Lower lobe of right lung (tissue), 2 donors: ENCODE measurements at regions not wholly inside any gene's neighbourhood (a gene's known extent, or its start where the extent isn't known, plus 50 kb on each side); places are given as distances from the start of the nearest gene placed in this dataset.

Experiments
- ATAC-seq, 2 donors: fragments of 200-7000 bp; cut with Tn5 transposase; one replicate each; pipeline ENCODE4 v1.9.1; 2020 to 2022; ENCODE audit warnings: mild to moderate bottlenecking in 2 of 2, moderate library complexity in 2 of 2
- DNase-seq: peaks from one replicate; pipeline ENCODE4 v3.0.0-alpha.2; 2020
- H3K27ac ChIP-seq: fragments of 200-600 bp; one replicate; pipeline ENCODE4 v1.8.0; 2022
- H3K27me3 ChIP-seq: fragments of 200-600 bp; one replicate; pipeline ENCODE4 v1.8.0; 2022; ENCODE audit warnings: low read depth
- H3K36me3 ChIP-seq: fragments of 200-600 bp; one replicate; pipeline ENCODE4 v1.8.0; 2022; ENCODE audit warnings: mild to moderate bottlenecking
- H3K4me1 ChIP-seq: fragments of 200-600 bp; one replicate; pipeline ENCODE4 v1.8.0; 2022
- H3K4me3 ChIP-seq: fragments of 200-600 bp; one replicate; pipeline ENCODE4 v1.8.0; 2022; ENCODE audit warnings: mild to moderate bottlenecking
- H3K9me3 ChIP-seq: fragments of 200-600 bp; one replicate; pipeline ENCODE4 v1.8.0; 2022
- CTCF ChIP-seq: fragments of 200-600 bp; IDR thresholded peaks from one replicate; pipeline ENCODE4 v1.8.0; 2022; ENCODE audit warnings: antibody characterized with exemption, mild to moderate bottlenecking
- intact Hi-C: fragments of 100-400 bp; cut with DNase I; formaldehyde crosslinking; loops from one replicate; pipeline ENCODE4 v1.11.0; 2022
- donor health status: DM: no; HTN: yes; CAD: no; lungs with severe emphysema.

- Histone ChIP-seq H3K4me3 (no peak overlapping the region), H3K4me1 (no peaks in the 10 kb centered on the region), H3K27ac (no peak overlapping the region), H3K36me3 (no peaks in the 10 kb centered on the region), H3K9me3 (no peaks in the 10 kb centered on the region), H3K27me3 (no peaks in the 10 kb centered on the region)
- ATAC-seq (no peak), DNase-seq (no peak)
- TF ChIP-seq CTCF, result no peak
- intact Hi-C loops, result no loop called here
Measured at GRCh38 chr4:111718763-111719559, 426.3 kb upstream of the FAM241A start.

GRCh38 chr4:111720866-111721265 is 424.4 kb upstream of the FAM241A start:
- no peak for DNase-seq
- H3K27me3 ChIP-seq, result no peaks in the 10 kb centered on the region
- H3K4me1 ChIP-seq, result no peaks in the 10 kb centered on the region
- TF ChIP-seq CTCF, result no peak
- no peak overlapping the region for H3K27ac ChIP-seq
- no peaks in the 10 kb centered on the region for H3K9me3 ChIP-seq
- H3K4me3 ChIP-seq, result no peak overlapping the region
- intact Hi-C loops, result no loop called here
- no peak for ATAC-seq
- no peaks in the 10 kb centered on the region for H3K36me3 ChIP-seq

- H3K36me3 ChIP-seq, result no peaks in the 10 kb centered on the region
- no peak for TF ChIP-seq CTCF
- ATAC-seq (no peak), DNase-seq (no peak)
- no peak overlapping the region for H3K4me3 ChIP-seq
- no peaks in the 10 kb centered on the region for H3K4me1 ChIP-seq
- no peaks in the 10 kb centered on the region for H3K9me3 ChIP-seq
- no peak overlapping the region for H3K27ac ChIP-seq
- intact Hi-C loops, result no loop called here
- no peaks in the 10 kb centered on the region for H3K27me3 ChIP-seq
Measured at GRCh38 chr4:111722213-111722720, 423.0 kb upstream of the FAM241A start.

- Histone ChIP-seq H3K9me3 (no peaks in the 10 kb centered on the region), H3K4me1 (no peaks in the 10 kb centered on the region), H3K27ac (no peak overlapping the region), H3K4me3 (no peak overlapping the region), H3K27me3 (no peaks in the 10 kb centered on the region), H3K36me3 (no peaks in the 10 kb centered on the region)
- ATAC-seq, result no peak
- TF ChIP-seq CTCF, result no peak
- no peak for DNase-seq
- intact Hi-C loops, result no loop called here
Measured at GRCh38 chr4:111736516-111736915, 408.7 kb upstream of the FAM241A start.

- no peaks in the 10 kb centered on the region for H3K27me3 ChIP-seq
Measured at GRCh38 chr4:111744847-111745246, 400.4 kb upstream of the FAM241A start.

More at GRCh38 chr4:111744847-111745246, 400.4 kb upstream of the FAM241A start:
- TF ChIP-seq CTCF, result no peak
- intact Hi-C loops, result no loop called here
- H3K4me1 ChIP-seq, result no peaks in the 10 kb centered on the region
- H3K9me3 ChIP-seq, result no peaks in the 10 kb centered on the region
- no peak overlapping the region for H3K4me3 ChIP-seq
- H3K27ac ChIP-seq, result no peak overlapping the region
- no peaks in the 10 kb centered on the region for H3K36me3 ChIP-seq
- DNase-seq (no peak), ATAC-seq (no peak)
